ENCODE measurements at regions not wholly inside any gene's neighbourhood (a gene's known extent, or its start where the extent isn't known, plus 50 kb on each side); places are given as distances from the start of the nearest gene placed in this dataset.

DNA sequence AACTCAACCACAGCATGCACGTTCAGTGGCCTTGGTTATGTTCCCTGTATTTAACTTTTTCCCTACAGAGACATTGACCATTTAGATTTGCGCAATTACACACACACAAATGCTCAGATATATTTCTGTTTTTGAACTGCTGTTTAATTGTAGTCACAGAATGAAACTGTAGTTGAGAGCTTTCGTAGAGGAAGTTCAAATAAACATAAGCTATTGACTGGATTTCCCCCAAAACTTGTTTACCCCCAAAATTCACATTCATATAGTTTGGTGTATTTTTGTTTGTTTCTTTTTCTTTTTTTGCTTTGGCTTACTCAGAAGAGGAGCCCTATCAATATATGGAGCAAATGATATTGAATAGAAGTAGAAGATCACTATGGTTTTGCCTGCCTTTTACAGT lies 921.0 kb downstream of the ADGRL2 start:
- no CpG with 5 or more reads among the region's 3 CpGs for WGBS, 2 experiments (ENCODE audit: extremely low coverage in 2 of 2, insufficient read length in 1 of 2)
- no peaks in the 10 kb centered on the region for H3K27me3 ChIP-seq (ENCODE audit: control insufficient read depth, insufficient read depth, low read length)
- in situ Hi-C loops (cut with MboI; ENCODE audit: low sequenced_read_pairs), result no loop called here

More for the DNA sequence above, 921.0 kb downstream of the ADGRL2 start:
- POLR2A ChIA-PET (ENCODE audit: unreplicated experiment), result no interaction called here
- intact Hi-C loops (cut with micrococcal nuclease) (no loop called here), dilution Hi-C loops (cut with HindIII; ENCODE audit: low sequenced_read_pairs, unreplicated experiment) (no loop called here)
- no peak for DNase-seq
- Histone ChIP-seq H4K8ac (ENCODE audit: low read depth in 2 of 2, low read length in 2 of 2) (no peak overlapping the region), H3K4me3 (ENCODE audit: insufficient read depth, low read depth, low read length) (no peak overlapping the region), H4K91ac (ENCODE audit: insufficient read depth, low read depth, low read length) (no peak overlapping the region), H2AK9ac (replicated peaks; ENCODE audit: low read depth, low read length, poor library complexity) (no peak overlapping the region), H3K9ac (ENCODE audit: low read depth, low read length) (no peak overlapping the region), H2BK15ac (ENCODE audit: low read depth, low read length) (no peak overlapping the region), H3K4me2 (ENCODE audit: low read depth, low read length) (no peak overlapping the region), H2BK20ac (ENCODE audit: low read depth, low read length) (no peak overlapping the region), H2BK5ac (ENCODE audit: low read depth, low read length, poor library complexity, severe bottlenecking) (no peak overlapping the region), H3K14ac (replicated peaks; ENCODE audit: low read depth, low read length) (no peak overlapping the region), H3K9me1 (ENCODE audit: insufficient read depth, low read length) (no peaks in the 10 kb centered on the region), H3K4ac (ENCODE audit: low read depth, low read length) (no peak overlapping the region), H4K20me1 (ENCODE audit: insufficient read depth, low read length) (no peaks in the 10 kb centered on the region), H3K9me3 (ENCODE audit: control insufficient read depth, insufficient read depth, low read length) (peaks cover 3% of the 10 kb centered on the region; the same call in 1 of the 2 replicates), H3K79me1 (ENCODE audit: low read depth in 1 of 2, low read length in 2 of 2) (no peaks in the 10 kb centered on the region), H3K27ac (ENCODE audit: insufficient read depth, low read length) (no peak overlapping the region), H2AFZ (replicated peaks; ENCODE audit: low read length, poor library complexity) (no peak overlapping the region), H4K5ac (ENCODE audit: low read depth, low read length) (no peak overlapping the region), H3K56ac (ENCODE audit: extremely low read depth, insufficient read depth, low read length) (no peak overlapping the region), H3K36me3 (ENCODE audit: control insufficient read depth, insufficient read depth, low read length) (no peaks in the 10 kb centered on the region), H3K23ac (ENCODE audit: low read depth, low read length) (no peak overlapping the region), H3K18ac (ENCODE audit: low read depth, low read length) (no peak overlapping the region), H3K4me1 (ENCODE audit: control insufficient read depth, insufficient read depth, low read length) (no peaks in the 10 kb centered on the region), H2AK5ac (ENCODE audit: low read depth, low read length) (no peak overlapping the region), H2BK120ac (ENCODE audit: low read depth, low read length) (no peak overlapping the region)
- TF ChIP-seq, protein P1, sequence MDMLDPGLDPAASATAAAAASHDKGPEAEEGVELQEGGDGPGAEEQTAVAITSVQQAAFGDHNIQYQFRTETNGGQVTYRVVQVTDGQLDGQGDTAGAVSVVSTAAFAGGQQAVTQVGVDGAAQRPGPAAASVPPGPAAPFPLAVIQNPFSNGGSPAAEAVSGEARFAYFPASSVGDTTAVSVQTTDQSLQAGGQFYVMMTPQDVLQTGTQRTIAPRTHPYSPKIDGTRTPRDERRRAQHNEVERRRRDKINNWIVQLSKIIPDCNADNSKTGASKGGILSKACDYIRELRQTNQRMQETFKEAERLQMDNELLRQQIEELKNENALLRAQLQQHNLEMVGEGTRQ (IDR thresholded peaks at IDR 0.05; ENCODE audit: low read depth, low read length), result no peak
- TF ChIP-seq RCOR1 (IDR thresholded peaks at IDR 0.05; ENCODE audit: insufficient replicate concordance, low read length) (no peak), RAD21 (IDR thresholded peaks at IDR 0.05; ENCODE audit: low read length) (no peak), BHLHE40 (IDR thresholded peaks at IDR 0.05; ENCODE audit: low read depth, low read length) (no peak), RFX5 (IDR thresholded peaks at IDR 0.05; ENCODE audit: low read depth, low read length) (no peak), CHD1 (IDR thresholded peaks at IDR 0.05; ENCODE audit: low read depth, low read length) (no peak), POLR2A (IDR thresholded peaks at IDR 0.05; ENCODE audit: low read depth, low read length) (no peak), FOS (IDR thresholded peaks at IDR 0.05; ENCODE audit: low read depth, low read length) (no peak), SMC3 (IDR thresholded peaks at IDR 0.05; ENCODE audit: low read depth, low read length) (no peak), MAZ (IDR thresholded peaks at IDR 0.05; ENCODE audit: borderline replicate concordance, low read depth, low read length) (no peak)
- TF ChIP-seq, protein P2, sequence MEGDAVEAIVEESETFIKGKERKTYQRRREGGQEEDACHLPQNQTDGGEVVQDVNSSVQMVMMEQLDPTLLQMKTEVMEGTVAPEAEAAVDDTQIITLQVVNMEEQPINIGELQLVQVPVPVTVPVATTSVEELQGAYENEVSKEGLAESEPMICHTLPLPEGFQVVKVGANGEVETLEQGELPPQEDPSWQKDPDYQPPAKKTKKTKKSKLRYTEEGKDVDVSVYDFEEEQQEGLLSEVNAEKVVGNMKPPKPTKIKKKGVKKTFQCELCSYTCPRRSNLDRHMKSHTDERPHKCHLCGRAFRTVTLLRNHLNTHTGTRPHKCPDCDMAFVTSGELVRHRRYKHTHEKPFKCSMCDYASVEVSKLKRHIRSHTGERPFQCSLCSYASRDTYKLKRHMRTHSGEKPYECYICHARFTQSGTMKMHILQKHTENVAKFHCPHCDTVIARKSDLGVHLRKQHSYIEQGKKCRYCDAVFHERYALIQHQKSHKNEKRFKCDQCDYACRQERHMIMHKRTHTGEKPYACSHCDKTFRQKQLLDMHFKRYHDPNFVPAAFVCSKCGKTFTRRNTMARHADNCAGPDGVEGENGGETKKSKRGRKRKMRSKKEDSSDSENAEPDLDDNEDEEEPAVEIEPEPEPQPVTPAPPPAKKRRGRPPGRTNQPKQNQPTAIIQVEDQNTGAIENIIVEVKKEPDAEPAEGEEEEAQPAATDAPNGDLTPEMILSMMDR (conservative IDR thresholded peaks at IDR 0.05; ENCODE audit: low read depth, low read length), result no peak
- TF ChIP-seq, protein P3, sequence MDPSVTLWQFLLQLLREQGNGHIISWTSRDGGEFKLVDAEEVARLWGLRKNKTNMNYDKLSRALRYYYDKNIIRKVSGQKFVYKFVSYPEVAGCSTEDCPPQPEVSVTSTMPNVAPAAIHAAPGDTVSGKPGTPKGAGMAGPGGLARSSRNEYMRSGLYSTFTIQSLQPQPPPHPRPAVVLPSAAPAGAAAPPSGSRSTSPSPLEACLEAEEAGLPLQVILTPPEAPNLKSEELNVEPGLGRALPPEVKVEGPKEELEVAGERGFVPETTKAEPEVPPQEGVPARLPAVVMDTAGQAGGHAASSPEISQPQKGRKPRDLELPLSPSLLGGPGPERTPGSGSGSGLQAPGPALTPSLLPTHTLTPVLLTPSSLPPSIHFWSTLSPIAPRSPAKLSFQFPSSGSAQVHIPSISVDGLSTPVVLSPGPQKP (IDR thresholded peaks at IDR 0.05; ENCODE audit: borderline replicate concordance, low read depth, low read length), result no peak
- CTCF ChIA-PET, result no interaction called here
- ATAC-seq (ENCODE audit: low read depth), result no peak
- BruUV-seq (replicated peaks), result no TSS peak
